ENCODE measurements at regions not wholly inside any gene's neighbourhood (a gene's known extent, or its start where the extent isn't known, plus 50 kb on each side); places are given as distances from the start of the nearest gene placed in this dataset.

DNA sequence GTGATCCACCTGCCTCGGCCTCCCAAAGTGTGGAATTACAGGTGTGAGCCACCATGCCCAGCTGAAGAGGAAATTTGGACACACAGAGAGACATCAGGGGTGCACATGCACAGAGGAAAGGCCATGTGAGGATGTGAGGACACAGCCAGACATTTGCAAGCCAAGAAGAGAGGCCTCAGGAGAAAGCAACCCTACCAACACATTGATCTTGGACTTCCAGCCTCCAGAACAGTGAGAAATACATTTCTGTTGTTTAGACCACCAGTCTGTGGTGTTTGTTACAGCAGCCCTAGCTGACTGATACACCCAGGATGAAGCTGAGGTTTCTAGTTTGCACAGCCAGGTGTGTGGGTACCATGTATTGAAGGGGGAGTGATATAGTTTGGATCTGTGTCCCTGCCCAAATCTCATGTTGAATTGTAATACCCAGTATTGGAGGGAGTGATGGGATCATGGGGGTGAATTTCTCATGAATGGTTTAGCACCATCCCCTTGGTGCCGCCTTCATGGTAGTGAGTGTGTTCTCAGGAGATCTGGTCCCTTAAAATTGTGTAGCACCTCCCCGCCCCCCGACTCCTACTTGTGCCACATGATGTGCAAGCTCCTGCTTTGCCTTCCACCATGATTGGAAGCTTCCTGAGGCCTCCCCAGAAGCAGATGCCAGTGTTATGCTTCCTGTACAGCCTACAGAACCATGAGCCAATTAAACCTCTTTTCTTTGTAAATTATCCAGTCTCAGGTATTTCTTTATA is 64.7 kb upstream of the DUSP5 start:
- TF ChIP-seq, protein P1, sequence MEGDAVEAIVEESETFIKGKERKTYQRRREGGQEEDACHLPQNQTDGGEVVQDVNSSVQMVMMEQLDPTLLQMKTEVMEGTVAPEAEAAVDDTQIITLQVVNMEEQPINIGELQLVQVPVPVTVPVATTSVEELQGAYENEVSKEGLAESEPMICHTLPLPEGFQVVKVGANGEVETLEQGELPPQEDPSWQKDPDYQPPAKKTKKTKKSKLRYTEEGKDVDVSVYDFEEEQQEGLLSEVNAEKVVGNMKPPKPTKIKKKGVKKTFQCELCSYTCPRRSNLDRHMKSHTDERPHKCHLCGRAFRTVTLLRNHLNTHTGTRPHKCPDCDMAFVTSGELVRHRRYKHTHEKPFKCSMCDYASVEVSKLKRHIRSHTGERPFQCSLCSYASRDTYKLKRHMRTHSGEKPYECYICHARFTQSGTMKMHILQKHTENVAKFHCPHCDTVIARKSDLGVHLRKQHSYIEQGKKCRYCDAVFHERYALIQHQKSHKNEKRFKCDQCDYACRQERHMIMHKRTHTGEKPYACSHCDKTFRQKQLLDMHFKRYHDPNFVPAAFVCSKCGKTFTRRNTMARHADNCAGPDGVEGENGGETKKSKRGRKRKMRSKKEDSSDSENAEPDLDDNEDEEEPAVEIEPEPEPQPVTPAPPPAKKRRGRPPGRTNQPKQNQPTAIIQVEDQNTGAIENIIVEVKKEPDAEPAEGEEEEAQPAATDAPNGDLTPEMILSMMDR (optimal IDR thresholded peaks at IDR 0.05 in 1 of 3, IDR thresholded peaks at IDR 0.05 in 1 of 3, conservative IDR thresholded peaks at IDR 0.05 in 1 of 3; ENCODE audit: extremely low read depth in 1 of 3, insufficient read depth in 2 of 3, low read length in 3 of 3) = no peak
- TF ChIP-seq EZH2 (IDR thresholded peaks at IDR 0.05; ENCODE audit: low read length) = no peak

Measured in keratinocyte (primary cell).